ENCODE measurements at regions not wholly inside any gene's neighbourhood (a gene's known extent, or its start where the extent isn't known, plus 50 kb on each side); places are given as distances from the start of the nearest gene placed in this dataset.

GRCh38 chr9:107731115-107731762, 241.7 kb upstream of the KLF4 start:
- TF ChIP-seq POLR2AphosphoS5 (IDR thresholded peaks at IDR 0.05; ENCODE audit: insufficient read depth in 1 of 2, low read depth in 1 of 2), result no peak
- TF ChIP-seq POLR2A (IDR thresholded peaks at IDR 0.05), result no peak
- TF ChIP-seq CTCF (IDR thresholded peaks at IDR 0.05), result no peak

All from vagina (tissue), 2 donors.